HCT116 (cell line): ENCODE measurements at regions not wholly inside any gene's neighbourhood (a gene's known extent, or its start where the extent isn't known, plus 50 kb on each side); places are given as distances from the start of the nearest gene placed in this dataset.

ENCODE experiments used
- ATAC-seq: fragments of 200-7000 bp; cut with Tn5 transposase; 2 replicates; pipeline ENCODE4 v1.9.1; 2020; ENCODE audit warnings: mild to moderate bottlenecking, moderate library complexity
- BruUV-seq: library from RNA; stranded (reverse); fragments of 400-500 nt; replicated peaks from 2 replicates; lab custom pipeline; 2021; lab: Mats Ljungman, UMichigan
- CTCF ChIA-PET: fragments of 300-600 bp; sonication (Branson Sonifier 250); formaldehyde crosslinking; loops from one replicate; lab custom pipeline; 2021; ENCODE audit warnings: antibody characterized with exemption; lab: Charles Lee
- POLR2A ChIA-PET: fragments of 300-600, 350-600 bp; sonication (Branson Sonifier 250); formaldehyde crosslinking; loops from one replicate; lab custom pipeline; 2021; ENCODE audit warnings: antibody characterized with exemption; lab: Charles Lee
- RAD21 ChIA-PET, 2 experiments: fragments of 300-600 bp; sonication (Branson Sonifier 250); formaldehyde crosslinking; loops; one replicate each; lab custom pipeline; 2023; ENCODE audit warnings: low total read pairs in 2 of 2; ENCODE audit not compliant: uncharacterized antibody in 2 of 2, unreplicated experiment in 2 of 2, low non-redundant PET in 1 of 2; lab: Charles Lee
- DNase-seq: peaks from one replicate; pipeline ENCODE4 v3.0.0-alpha.2; 2010; ENCODE audit warnings: low read depth, low spot score
- H2AFZ ChIP-seq: fragments of 200-600 bp; shearing (Covaris generic), sonication (generic); 2 replicates; pipeline ENCODE4 v1.6.1; 2017; ENCODE audit warnings: low read depth, mixed run types, mixed read lengths, antibody characterized with exemption, low read length; ENCODE audit not compliant: poor library complexity, severe bottlenecking
- H3K27ac ChIP-seq: 2 replicates; pipeline ENCODE4 v1.5.1; 2012; ENCODE audit warnings: low read depth, low read length
- H3K27me3 ChIP-seq: fragments of 200-600 bp; sonication (generic); 2 replicates; pipeline ENCODE4 v1.6.1; 2016; ENCODE audit warnings: mixed run types, low read length, mixed read lengths; ENCODE audit not compliant: insufficient read depth
- H3K36me3 ChIP-seq, 2 experiments: fragments of 200-500 bp in 1 of 2; fragments of 200-600 bp in 1 of 2; sonication (Bioruptor generic) in 1 of 2; sonication (generic) in 1 of 2; 2 replicates each; pipeline versions ENCODE4 v1.5.1 to v1.6.1; 2014 to 2016; ENCODE audit warnings: low read length in 2 of 2, inconsistent platforms in 1 of 2, mixed read lengths in 1 of 2, mixed run types in 1 of 2; ENCODE audit not compliant: insufficient read depth in 2 of 2, control insufficient read depth in 1 of 2
- H3K4me1 ChIP-seq, 2 experiments: fragments of 200-600 bp in 1 of 2; sonication (generic) in 1 of 2; 2 replicates each; pipeline versions ENCODE4 v1.5.1 to v1.6.1; 2012 to 2017; ENCODE audit warnings: low read length in 2 of 2, inconsistent platforms in 1 of 2, mild to moderate bottlenecking in 1 of 2, mixed read lengths in 1 of 2, mixed run types in 1 of 2, moderate library complexity in 1 of 2; ENCODE audit not compliant: insufficient read depth in 2 of 2, control insufficient read depth in 1 of 2
- H3K4me2 ChIP-seq: fragments of 200-600 bp; sonication (generic); 2 replicates; pipeline ENCODE4 v1.6.1; 2017; ENCODE audit warnings: mixed run types, low read length, mixed read lengths
- H3K4me3 ChIP-seq, 2 experiments: fragments of 200-600 bp in 1 of 2; sonication (generic) in 1 of 2; replicated peaks in 1 of 2; 2 replicates each; pipeline ENCODE4 v1.5.1; 2011 to 2016; ENCODE audit warnings: low read length in 2 of 2, control low read depth in 1 of 2, low read depth in 1 of 2, mild to moderate bottlenecking in 1 of 2, mixed read lengths in 1 of 2, mixed run types in 1 of 2
- H3K79me2 ChIP-seq: fragments of 200-600 bp; sonication (generic); 2 replicates; pipeline ENCODE4 v1.6.1; 2017; ENCODE audit warnings: mild to moderate bottlenecking, mixed run types, low read length, moderate library complexity, mixed read lengths; ENCODE audit not compliant: insufficient read depth
- H3K9ac ChIP-seq: fragments of 200-600 bp; sonication (generic); 2 replicates; pipeline ENCODE4 v1.6.1; 2016; ENCODE audit warnings: low read length, mixed read lengths
- H3K9me2 ChIP-seq: fragments of 200-600 bp; sonication (generic), shearing (Covaris generic); 2 replicates; pipeline ENCODE4 v1.6.1; 2017; ENCODE audit warnings: mixed run types, mild to moderate bottlenecking, moderate library complexity; ENCODE audit not compliant: insufficient read depth
- H3K9me3 ChIP-seq, 2 experiments: fragments of 200-500 bp in 1 of 2; fragments of 200-600 bp in 1 of 2; sonication (Bioruptor generic) in 1 of 2; sonication (generic) in 1 of 2; 2 replicates each; pipeline ENCODE4 v1.6.1; 2014 to 2017; ENCODE audit warnings: low read length in 2 of 2, mixed read lengths in 2 of 2, inconsistent platforms in 1 of 2, low read depth in 1 of 2, mild to moderate bottlenecking in 1 of 2, mixed run types in 1 of 2, moderate library complexity in 1 of 2; ENCODE audit not compliant: control insufficient read depth in 1 of 2, insufficient read depth in 1 of 2
- H4K20me1 ChIP-seq: fragments of 200-600 bp; sonication (generic), shearing (Covaris generic); 2 replicates; pipeline ENCODE4 v1.6.1; 2017; ENCODE audit warnings: mixed run types, mild to moderate bottlenecking, moderate library complexity; ENCODE audit not compliant: insufficient read depth
- EZH2 ChIP-seq: fragments of 200-600 bp; sonication (generic); IDR thresholded peaks from 2 replicates; pipeline ENCODE4 v1.6.1; 2017; ENCODE audit warnings: antibody characterized with exemption, mixed run types
- EZH2phosphoT487 ChIP-seq: fragments of 200-600 bp; IDR thresholded peaks from 2 replicates; pipeline ENCODE4 v1.6.1; 2018; ENCODE audit warnings: antibody characterized with exemption, borderline replicate concordance
- JUND ChIP-seq: IDR thresholded peaks from 2 replicates; pipeline ENCODE4 v1.6.1; 2012
- RAD21 ChIP-seq: IDR thresholded peaks from 2 replicates; pipeline ENCODE4 v1.6.1; 2012; ENCODE audit warnings: low read depth, mild to moderate bottlenecking
- SRF ChIP-seq: IDR thresholded peaks from 2 replicates; pipeline ENCODE4 v1.6.1; 2012; ENCODE audit warnings: low read depth
- TCF7L2 ChIP-seq: IDR thresholded peaks from 2 replicates; pipeline ENCODE4 v1.7.0; 2011; ENCODE audit warnings: borderline replicate concordance, inconsistent platforms; ENCODE audit not compliant: insufficient read depth, insufficient read length; ENCODE audit errors: extremely low read depth
- ZFX ChIP-seq: fragments of 450-650 bp; IDR thresholded peaks from 2 replicates; pipeline ENCODE4 v1.6.1; 2017
- intact Hi-C: fragments of 100-400 bp; cut with micrococcal nuclease; formaldehyde crosslinking; loops from 2 replicates; pipeline ENCODE4 v1.10.0; 2022
- TF ChIP-seq, protein P1 (sequence below), 3 experiments: fragments of 200-600 bp in 1 of 3; sonication (generic) in 1 of 3; IDR thresholded peaks in 2 of 3; conservative IDR thresholded peaks in 1 of 3; 2 replicates each; pipeline ENCODE4 v1.5.1; 2012 to 2017; ENCODE audit warnings: low read depth in 2 of 3, low read length in 2 of 3, antibody characterized with exemption in 1 of 3, borderline replicate concordance in 1 of 3, control low read depth in 1 of 3, mild to moderate bottlenecking in 1 of 3, mixed read lengths in 1 of 3, mixed run types in 1 of 3, moderate library complexity in 1 of 3; ENCODE audit not compliant: insufficient read depth in 1 of 3
- TF ChIP-seq, protein P2 (sequence below): IDR thresholded peaks from 2 replicates; pipeline ENCODE4 v1.6.1; 2012
- TF ChIP-seq, protein P3 (sequence below): IDR thresholded peaks from 2 replicates; pipeline ENCODE4 v1.6.1; 2012
- TF ChIP-seq, protein P4 (sequence below): IDR thresholded peaks from 2 replicates; pipeline ENCODE4 v1.6.1; 2012; ENCODE audit warnings: low read depth
- TF ChIP-seq, protein P5 (sequence below): IDR thresholded peaks from 2 replicates; pipeline ENCODE4 v1.6.1; 2011; ENCODE audit warnings: mild to moderate bottlenecking, low read length, moderate library complexity; ENCODE audit not compliant: insufficient replicate concordance; ENCODE audit errors: extremely low read depth

DNA sequence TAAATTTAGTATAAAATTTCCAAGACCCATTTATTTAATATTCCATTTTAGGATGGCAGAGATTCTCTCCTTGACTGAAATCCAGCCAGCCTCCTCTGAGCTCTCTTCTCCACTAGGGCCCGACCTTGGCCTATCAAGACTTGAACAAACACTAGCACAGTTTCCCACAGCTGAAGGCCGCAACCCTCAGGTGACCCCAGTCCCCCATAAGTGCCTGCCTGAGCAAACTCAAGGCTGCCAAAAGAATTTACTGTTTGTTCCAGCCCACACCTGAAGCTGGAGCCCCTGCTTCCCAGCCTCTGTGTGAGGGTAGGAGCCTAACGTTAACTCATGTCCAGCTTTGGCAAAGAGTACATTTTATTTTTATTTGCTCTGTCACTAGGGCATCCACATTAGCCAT is 629.0 kb upstream of the ZFP42 start:
- CTCF ChIA-PET = no interaction called here
- ATAC-seq = no peak

More for the DNA sequence above, 629.0 kb upstream of the ZFP42 start:
- Histone ChIP-seq H3K27me3 (no peaks in the 10 kb centered on the region), H3K9ac (no peak overlapping the region), H3K27ac (no peak overlapping the region), H3K4me2 (no peak overlapping the region), H4K20me1 (no peaks in the 10 kb centered on the region), H2AFZ (no peak overlapping the region), H3K79me2 (no peaks in the 10 kb centered on the region), H3K9me3 (no peaks in the 10 kb centered on the region), H3K4me1 (no peaks in the 10 kb centered on the region), H3K36me3 (no peaks in the 10 kb centered on the region), H3K9me2 (no peaks in the 10 kb centered on the region), H3K4me3 (no peak overlapping the region)
- ChIA-PET RAD21 (no interaction called here), POLR2A (no interaction called here)
- BruUV-seq = no TSS peak
- no peak for DNase-seq
- intact Hi-C loops = no loop called here
- TF ChIP-seq, protein P1, sequence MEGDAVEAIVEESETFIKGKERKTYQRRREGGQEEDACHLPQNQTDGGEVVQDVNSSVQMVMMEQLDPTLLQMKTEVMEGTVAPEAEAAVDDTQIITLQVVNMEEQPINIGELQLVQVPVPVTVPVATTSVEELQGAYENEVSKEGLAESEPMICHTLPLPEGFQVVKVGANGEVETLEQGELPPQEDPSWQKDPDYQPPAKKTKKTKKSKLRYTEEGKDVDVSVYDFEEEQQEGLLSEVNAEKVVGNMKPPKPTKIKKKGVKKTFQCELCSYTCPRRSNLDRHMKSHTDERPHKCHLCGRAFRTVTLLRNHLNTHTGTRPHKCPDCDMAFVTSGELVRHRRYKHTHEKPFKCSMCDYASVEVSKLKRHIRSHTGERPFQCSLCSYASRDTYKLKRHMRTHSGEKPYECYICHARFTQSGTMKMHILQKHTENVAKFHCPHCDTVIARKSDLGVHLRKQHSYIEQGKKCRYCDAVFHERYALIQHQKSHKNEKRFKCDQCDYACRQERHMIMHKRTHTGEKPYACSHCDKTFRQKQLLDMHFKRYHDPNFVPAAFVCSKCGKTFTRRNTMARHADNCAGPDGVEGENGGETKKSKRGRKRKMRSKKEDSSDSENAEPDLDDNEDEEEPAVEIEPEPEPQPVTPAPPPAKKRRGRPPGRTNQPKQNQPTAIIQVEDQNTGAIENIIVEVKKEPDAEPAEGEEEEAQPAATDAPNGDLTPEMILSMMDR (IDR thresholded peaks at IDR 0.05 in 2 of 3, conservative IDR thresholded peaks at IDR 0.05 in 1 of 3; ENCODE audit: borderline replicate concordance in 1 of 3, insufficient read depth in 1 of 3, low read depth in 2 of 3, low read length in 2 of 3) = no peak
- TF ChIP-seq JUND (no peak), EZH2 (no peak), RAD21 (no peak), SRF (no peak), ZFX (no peak), EZH2phosphoT487 (no peak), TCF7L2 (no peak)
- TF ChIP-seq, protein P2, sequence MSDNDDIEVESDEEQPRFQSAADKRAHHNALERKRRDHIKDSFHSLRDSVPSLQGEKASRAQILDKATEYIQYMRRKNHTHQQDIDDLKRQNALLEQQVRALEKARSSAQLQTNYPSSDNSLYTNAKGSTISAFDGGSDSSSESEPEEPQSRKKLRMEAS = no peak
- TF ChIP-seq, protein P3, sequence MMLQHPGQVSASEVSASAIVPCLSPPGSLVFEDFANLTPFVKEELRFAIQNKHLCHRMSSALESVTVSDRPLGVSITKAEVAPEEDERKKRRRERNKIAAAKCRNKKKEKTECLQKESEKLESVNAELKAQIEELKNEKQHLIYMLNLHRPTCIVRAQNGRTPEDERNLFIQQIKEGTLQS = no peak
- TF ChIP-seq, protein P4, sequence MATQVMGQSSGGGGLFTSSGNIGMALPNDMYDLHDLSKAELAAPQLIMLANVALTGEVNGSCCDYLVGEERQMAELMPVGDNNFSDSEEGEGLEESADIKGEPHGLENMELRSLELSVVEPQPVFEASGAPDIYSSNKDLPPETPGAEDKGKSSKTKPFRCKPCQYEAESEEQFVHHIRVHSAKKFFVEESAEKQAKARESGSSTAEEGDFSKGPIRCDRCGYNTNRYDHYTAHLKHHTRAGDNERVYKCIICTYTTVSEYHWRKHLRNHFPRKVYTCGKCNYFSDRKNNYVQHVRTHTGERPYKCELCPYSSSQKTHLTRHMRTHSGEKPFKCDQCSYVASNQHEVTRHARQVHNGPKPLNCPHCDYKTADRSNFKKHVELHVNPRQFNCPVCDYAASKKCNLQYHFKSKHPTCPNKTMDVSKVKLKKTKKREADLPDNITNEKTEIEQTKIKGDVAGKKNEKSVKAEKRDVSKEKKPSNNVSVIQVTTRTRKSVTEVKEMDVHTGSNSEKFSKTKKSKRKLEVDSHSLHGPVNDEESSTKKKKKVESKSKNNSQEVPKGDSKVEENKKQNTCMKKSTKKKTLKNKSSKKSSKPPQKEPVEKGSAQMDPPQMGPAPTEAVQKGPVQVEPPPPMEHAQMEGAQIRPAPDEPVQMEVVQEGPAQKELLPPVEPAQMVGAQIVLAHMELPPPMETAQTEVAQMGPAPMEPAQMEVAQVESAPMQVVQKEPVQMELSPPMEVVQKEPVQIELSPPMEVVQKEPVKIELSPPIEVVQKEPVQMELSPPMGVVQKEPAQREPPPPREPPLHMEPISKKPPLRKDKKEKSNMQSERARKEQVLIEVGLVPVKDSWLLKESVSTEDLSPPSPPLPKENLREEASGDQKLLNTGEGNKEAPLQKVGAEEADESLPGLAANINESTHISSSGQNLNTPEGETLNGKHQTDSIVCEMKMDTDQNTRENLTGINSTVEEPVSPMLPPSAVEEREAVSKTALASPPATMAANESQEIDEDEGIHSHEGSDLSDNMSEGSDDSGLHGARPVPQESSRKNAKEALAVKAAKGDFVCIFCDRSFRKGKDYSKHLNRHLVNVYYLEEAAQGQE = no peak
- TF ChIP-seq, protein P5, sequence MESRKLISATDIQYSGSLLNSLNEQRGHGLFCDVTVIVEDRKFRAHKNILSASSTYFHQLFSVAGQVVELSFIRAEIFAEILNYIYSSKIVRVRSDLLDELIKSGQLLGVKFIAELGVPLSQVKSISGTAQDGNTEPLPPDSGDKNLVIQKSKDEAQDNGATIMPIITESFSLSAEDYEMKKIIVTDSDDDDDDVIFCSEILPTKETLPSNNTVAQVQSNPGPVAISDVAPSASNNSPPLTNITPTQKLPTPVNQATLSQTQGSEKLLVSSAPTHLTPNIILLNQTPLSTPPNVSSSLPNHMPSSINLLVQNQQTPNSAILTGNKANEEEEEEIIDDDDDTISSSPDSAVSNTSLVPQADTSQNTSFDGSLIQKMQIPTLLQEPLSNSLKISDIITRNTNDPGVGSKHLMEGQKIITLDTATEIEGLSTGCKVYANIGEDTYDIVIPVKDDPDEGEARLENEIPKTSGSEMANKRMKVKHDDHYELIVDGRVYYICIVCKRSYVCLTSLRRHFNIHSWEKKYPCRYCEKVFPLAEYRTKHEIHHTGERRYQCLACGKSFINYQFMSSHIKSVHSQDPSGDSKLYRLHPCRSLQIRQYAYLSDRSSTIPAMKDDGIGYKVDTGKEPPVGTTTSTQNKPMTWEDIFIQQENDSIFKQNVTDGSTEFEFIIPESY = no peak
